ENCODE measurements at regions not wholly inside any gene's neighbourhood (a gene's known extent, or its start where the extent isn't known, plus 50 kb on each side); places are given as distances from the start of the nearest gene placed in this dataset.

DNA sequence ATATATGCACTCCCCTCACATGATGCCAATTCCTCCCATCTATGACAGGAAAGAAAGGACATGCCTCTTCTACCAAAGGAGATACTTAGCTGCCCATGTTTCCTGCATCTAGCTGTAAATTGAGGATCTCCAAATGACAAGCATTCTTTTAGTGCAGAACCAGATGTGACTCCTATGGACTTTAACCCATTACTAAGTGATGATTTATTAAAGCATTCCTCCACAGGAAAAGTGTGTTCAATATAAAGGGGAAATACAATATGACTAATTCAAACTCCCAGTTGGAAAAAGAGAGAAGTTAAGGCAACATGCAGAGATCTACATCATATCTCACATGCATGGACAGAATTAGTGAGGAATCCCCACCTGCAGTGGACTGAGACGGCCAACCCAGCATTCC is 221.3 kb downstream of the FAM76B start:
- no peak for DNase-seq
- no peak overlapping the region for H3K4me3 ChIP-seq

DNA sequence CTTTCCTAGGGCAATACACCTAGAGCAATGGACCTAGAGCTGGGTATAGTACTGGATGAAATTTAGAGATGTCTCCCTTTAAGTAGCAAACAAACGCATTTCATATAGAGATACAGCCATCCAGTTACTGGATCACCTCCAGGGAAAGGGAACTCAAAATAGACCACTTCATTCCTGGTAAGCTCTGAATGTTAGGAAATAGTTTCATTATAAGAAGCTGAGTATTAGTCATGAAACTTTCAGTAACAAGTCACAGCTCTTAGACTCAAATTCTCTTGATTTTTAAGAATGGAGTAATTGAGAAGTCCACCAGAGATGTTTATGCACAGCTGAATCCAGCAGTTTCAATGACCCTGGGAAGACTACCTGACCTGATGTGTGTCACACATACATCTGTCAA is 221.9 kb downstream of the FAM76B start:
- Histone ChIP-seq H3K36me3 (no peaks in the 10 kb centered on the region), H3K9me3 (replicated peaks) (no peaks in the 10 kb centered on the region), H3K4me3 (no peak overlapping the region), H3K27ac (no peak overlapping the region), H3K4me1 (no peaks in the 10 kb centered on the region), H3K27me3 (no peaks in the 10 kb centered on the region)
- DNase-seq = no peak

More for the DNA sequence above, 221.3 kb downstream of the FAM76B start:
- Histone ChIP-seq H3K27ac (no peak overlapping the region), H3K36me3 (no peaks in the 10 kb centered on the region), H3K27me3 (no peaks in the 10 kb centered on the region), H3K4me1 (no peaks in the 10 kb centered on the region), H3K9me3 (replicated peaks) (no peaks in the 10 kb centered on the region)

DNA sequence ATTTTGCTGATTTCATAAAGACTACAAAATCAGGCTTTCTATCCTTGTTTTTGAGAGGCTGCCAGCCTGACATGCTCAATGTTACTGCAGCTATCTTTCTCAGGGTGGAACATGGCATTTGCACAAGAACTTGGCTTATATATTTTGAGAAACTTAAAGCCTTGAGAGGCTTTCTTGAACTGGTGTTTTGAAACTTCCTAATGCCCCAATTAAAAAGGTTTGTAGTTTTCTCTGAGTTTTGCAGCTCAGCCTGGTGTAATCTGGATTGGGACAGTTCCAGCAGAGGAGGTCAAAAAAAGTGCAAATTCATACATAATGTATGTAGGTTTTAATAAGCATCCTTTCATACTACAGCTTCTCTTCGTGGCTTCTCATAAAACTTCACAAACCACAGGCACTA is 223.4 kb downstream of the FAM76B start:
- DNase-seq = no peak
- Histone ChIP-seq H3K27ac (no peak overlapping the region), H3K9me3 (replicated peaks) (no peaks in the 10 kb centered on the region)

DNA sequence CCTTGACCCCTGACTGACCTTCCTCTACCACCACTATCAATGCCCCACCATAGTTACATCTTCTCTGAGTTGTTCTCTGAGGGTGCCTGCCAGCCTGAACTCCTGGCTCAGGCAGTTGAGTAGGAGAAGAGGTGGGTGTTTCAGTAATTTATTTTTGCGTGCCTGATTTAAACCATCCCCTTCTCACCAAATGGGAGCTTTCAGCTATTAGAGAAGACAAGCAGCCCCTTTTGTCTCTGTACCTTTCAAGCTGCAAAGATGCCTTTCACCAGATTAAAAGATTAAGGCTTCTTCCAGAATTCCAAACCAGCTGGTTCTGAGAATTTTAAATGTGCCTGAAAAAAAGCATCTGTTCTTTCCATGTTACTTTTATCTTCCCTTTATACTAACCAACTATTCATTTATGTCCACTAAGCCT is 223.8 kb downstream of the FAM76B start:
- DNase-seq = peak in 1 of 2 experiments; percentile 1
- no peak overlapping the region for H3K4me3 ChIP-seq
- H3K36me3 ChIP-seq = no peaks in the 10 kb centered on the region
- H3K4me1 ChIP-seq = no peaks in the 10 kb centered on the region
- H3K9me3 ChIP-seq (replicated peaks) = no peaks in the 10 kb centered on the region
- no peak overlapping the region for H3K27ac ChIP-seq
- H3K27me3 ChIP-seq = no peaks in the 10 kb centered on the region

More for the DNA sequence above, 223.4 kb downstream of the FAM76B start:
- H3K4me3 ChIP-seq = no peak overlapping the region
- no peaks in the 10 kb centered on the region for H3K27me3 ChIP-seq
- H3K36me3 ChIP-seq = no peaks in the 10 kb centered on the region
- H3K4me1 ChIP-seq = no peaks in the 10 kb centered on the region

GRCh38 chr11:95563859-95564258 is 225.7 kb downstream of the FAM76B start:
- Histone ChIP-seq H3K27ac (no peak overlapping the region), H3K9me3 (replicated peaks) (no peaks in the 10 kb centered on the region), H3K27me3 (no peaks in the 10 kb centered on the region), H3K4me3 (no peak overlapping the region), H3K36me3 (no peaks in the 10 kb centered on the region), H3K4me1 (no peaks in the 10 kb centered on the region)
- no peak for DNase-seq

- no peaks in the 10 kb centered on the region for H3K27me3 ChIP-seq
- DNase-seq = no peak
Measured at GRCh38 chr11:95563173-95563572, 226.4 kb downstream of the FAM76B start.

GRCh38 chr11:95562196-95562921 is 227.2 kb downstream of the FAM76B start:
- Histone ChIP-seq H3K27ac (no peak overlapping the region), H3K4me1 (no peaks in the 10 kb centered on the region), H3K9me3 (replicated peaks) (no peaks in the 10 kb centered on the region), H3K27me3 (no peaks in the 10 kb centered on the region), H3K36me3 (no peaks in the 10 kb centered on the region), H3K4me3 (no peak overlapping the region)
- DNase-seq = no peak

More at GRCh38 chr11:95563173-95563572, 226.4 kb downstream of the FAM76B start:
- H3K9me3 ChIP-seq (replicated peaks) = no peaks in the 10 kb centered on the region
- no peak overlapping the region for H3K27ac ChIP-seq
- no peak overlapping the region for H3K4me3 ChIP-seq
- no peaks in the 10 kb centered on the region for H3K4me1 ChIP-seq
- H3K36me3 ChIP-seq = no peaks in the 10 kb centered on the region

GRCh38 chr11:95559899-95560298 is 229.7 kb downstream of the FAM76B start:
- DNase-seq = no peak

GRCh38 chr11:95557376-95557775 is 232.2 kb downstream of the FAM76B start:
- no peak for DNase-seq
- H3K27me3 ChIP-seq = no peaks in the 10 kb centered on the region
- H3K9me3 ChIP-seq (replicated peaks) = no peaks in the 10 kb centered on the region
- no peaks in the 10 kb centered on the region for H3K4me1 ChIP-seq
- H3K36me3 ChIP-seq = no peaks in the 10 kb centered on the region
- no peak overlapping the region for H3K4me3 ChIP-seq
- H3K27ac ChIP-seq = no peak overlapping the region

More at GRCh38 chr11:95559899-95560298, 229.7 kb downstream of the FAM76B start:
- Histone ChIP-seq H3K4me1 (no peaks in the 10 kb centered on the region), H3K4me3 (no peak overlapping the region), H3K27ac (no peak overlapping the region), H3K27me3 (no peaks in the 10 kb centered on the region), H3K36me3 (no peaks in the 10 kb centered on the region), H3K9me3 (replicated peaks) (no peaks in the 10 kb centered on the region)

DNA sequence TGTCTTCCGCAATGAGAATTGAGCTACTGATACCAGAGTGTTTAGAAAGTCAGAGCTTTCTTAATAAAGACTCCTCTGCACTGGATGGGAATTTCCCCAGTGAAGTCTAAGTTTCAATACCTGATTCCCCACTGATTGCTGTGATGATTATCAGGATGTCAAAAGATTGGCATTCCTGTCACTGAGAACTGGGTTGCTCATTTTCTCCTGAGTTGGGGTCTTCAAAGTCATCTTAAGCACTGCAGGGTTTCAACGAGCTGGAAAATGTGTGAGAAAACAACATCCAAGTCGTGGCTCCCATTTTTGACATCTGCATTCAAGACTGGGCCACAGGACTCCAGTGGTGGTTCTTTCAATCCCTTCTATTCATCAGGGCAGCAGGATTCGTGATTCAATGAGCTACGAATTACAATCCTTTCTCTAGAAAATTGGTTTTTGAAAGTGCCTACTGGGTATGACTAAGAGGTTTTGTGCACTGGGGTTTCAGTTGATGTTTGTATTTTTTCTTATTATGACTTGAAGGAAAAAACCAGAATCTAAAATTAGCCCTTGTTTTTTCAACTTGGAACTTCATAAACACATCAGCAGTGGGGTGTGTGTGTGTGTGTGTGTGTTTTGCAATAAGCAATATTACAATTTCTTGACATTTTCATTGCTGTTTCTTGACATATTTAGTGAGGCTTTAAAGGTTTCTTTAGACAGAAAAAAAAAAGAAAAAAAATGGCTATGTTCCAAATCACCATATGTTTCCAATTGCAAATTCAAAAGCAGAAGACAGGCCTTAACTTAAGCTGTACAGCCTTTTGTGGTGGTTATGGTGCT is 233.0 kb downstream of the FAM76B start:
- no peak for DNase-seq

GRCh38 chr11:95556011-95556341 is 233.6 kb downstream of the FAM76B start:
- H3K9me3 ChIP-seq (replicated peaks) = no peaks in the 10 kb centered on the region
- H3K27me3 ChIP-seq = no peaks in the 10 kb centered on the region
- H3K36me3 ChIP-seq = no peaks in the 10 kb centered on the region
- DNase-seq = no peak
- no peak overlapping the region for H3K27ac ChIP-seq
- H3K4me1 ChIP-seq = no peaks in the 10 kb centered on the region
- H3K4me3 ChIP-seq = no peak overlapping the region

More for the DNA sequence above, 233.0 kb downstream of the FAM76B start:
- Histone ChIP-seq H3K4me3 (no peak overlapping the region), H3K4me1 (no peaks in the 10 kb centered on the region), H3K9me3 (replicated peaks) (no peaks in the 10 kb centered on the region), H3K27me3 (no peaks in the 10 kb centered on the region), H3K27ac (no peak overlapping the region), H3K36me3 (no peaks in the 10 kb centered on the region)

GRCh38 chr11:95554911-95555310 is 234.7 kb downstream of the FAM76B start:
- H3K27ac ChIP-seq = no peak overlapping the region
- no peak for DNase-seq
- H3K27me3 ChIP-seq = no peaks in the 10 kb centered on the region
- H3K4me1 ChIP-seq = no peaks in the 10 kb centered on the region
- H3K4me3 ChIP-seq = no peak overlapping the region
- no peaks in the 10 kb centered on the region for H3K9me3 ChIP-seq (replicated peaks)
- H3K36me3 ChIP-seq = no peaks in the 10 kb centered on the region

- H3K27me3 ChIP-seq = no peaks in the 10 kb centered on the region
- H3K36me3 ChIP-seq = no peaks in the 10 kb centered on the region
- H3K9me3 ChIP-seq (replicated peaks) = no peaks in the 10 kb centered on the region
- H3K4me1 ChIP-seq = no peaks in the 10 kb centered on the region
- H3K4me3 ChIP-seq = no peak overlapping the region
- no peak overlapping the region for H3K27ac ChIP-seq
- no peak for DNase-seq
Measured at GRCh38 chr11:95549301-95549700, 240.3 kb downstream of the FAM76B start.

- Histone ChIP-seq H3K36me3 (no peaks in the 10 kb centered on the region), H3K27ac (no peak overlapping the region), H3K4me3 (no peak overlapping the region), H3K9me3 (replicated peaks) (no peaks in the 10 kb centered on the region), H3K4me1 (no peaks in the 10 kb centered on the region), H3K27me3 (no peaks in the 10 kb centered on the region)
- DNase-seq = no peak
Measured at GRCh38 chr11:95548416-95548815, 241.2 kb downstream of the FAM76B start.

DNA sequence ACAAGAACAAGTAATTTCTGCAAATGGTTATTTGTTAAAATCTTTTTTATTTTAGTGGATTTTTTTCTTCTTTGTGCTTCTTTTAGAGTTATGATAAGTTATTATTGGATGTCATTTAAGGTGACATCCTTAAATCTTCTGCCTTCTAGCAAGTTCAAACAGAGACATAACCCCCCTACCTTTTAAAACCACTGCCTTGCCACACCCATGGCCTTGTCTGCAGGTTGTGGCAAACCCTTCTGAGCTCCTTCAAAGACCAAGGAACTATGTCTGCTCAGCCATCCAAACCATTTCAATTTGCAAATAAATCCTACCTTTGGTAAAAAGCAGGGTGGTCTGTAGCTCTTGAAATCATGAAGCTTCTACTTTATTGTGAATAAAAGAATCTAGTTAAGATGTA is 241.6 kb downstream of the FAM76B start:
- Histone ChIP-seq H3K4me1 (no peaks in the 10 kb centered on the region), H3K27ac (no peak overlapping the region), H3K27me3 (no peaks in the 10 kb centered on the region), H3K9me3 (replicated peaks) (no peaks in the 10 kb centered on the region), H3K36me3 (no peaks in the 10 kb centered on the region), H3K4me3 (no peak overlapping the region)
- no peak for DNase-seq
